ENCODE measurements at regions not wholly inside any gene's neighbourhood (a gene's known extent, or its start where the extent isn't known, plus 50 kb on each side); places are given as distances from the start of the nearest gene placed in this dataset.

DNA sequence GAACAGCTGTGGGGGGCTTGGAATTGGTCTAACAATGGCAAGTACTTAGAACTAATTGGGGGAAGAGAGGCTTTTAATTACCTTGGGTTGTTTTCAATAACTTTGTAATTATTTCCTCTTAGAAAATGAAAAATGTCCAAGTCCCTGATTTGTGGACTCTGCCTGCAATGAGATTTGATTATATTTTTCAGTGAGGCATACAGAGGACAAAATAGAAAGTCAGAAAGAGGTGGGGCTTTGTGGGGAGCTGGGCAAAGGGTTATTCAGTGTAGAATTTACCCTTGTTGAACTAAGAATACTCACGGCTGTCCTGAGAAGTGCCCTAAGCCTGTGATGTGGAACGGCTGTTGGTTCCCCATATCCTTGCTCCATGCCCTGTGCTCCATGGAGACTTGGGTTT, 153.0 kb downstream of the ICE1 start:
- no peak for DNase-seq

DNA sequence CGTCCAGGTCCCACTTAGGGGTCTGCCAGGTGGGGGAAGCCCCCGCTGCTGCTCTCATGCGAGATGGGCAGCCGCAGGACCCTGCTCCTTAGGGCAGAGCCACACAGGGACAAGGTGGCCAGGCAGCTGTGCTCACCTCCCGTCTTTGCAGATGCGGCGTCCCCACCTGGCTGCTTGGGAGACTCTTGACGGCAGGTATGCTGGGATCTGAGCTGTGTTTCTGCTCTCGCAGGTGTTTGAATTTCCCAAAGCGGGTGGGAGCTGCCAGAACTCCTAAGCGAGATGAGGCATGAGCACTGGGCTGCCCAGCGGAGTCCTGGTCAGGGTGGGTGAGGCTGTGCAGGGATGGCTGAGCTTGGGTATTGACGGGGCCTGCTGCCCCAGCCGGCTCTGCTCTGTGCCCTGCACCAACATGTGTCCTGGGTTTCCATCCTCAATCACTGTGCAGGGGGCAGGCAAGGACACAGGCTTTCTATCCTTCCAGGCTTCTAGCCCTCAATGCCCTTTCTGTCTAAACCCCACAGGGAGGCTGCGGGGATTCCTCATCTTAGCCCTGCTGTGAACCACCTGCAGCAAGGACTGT, 151.4 kb downstream of the ICE1 start:
- no peak for DNase-seq

DNA sequence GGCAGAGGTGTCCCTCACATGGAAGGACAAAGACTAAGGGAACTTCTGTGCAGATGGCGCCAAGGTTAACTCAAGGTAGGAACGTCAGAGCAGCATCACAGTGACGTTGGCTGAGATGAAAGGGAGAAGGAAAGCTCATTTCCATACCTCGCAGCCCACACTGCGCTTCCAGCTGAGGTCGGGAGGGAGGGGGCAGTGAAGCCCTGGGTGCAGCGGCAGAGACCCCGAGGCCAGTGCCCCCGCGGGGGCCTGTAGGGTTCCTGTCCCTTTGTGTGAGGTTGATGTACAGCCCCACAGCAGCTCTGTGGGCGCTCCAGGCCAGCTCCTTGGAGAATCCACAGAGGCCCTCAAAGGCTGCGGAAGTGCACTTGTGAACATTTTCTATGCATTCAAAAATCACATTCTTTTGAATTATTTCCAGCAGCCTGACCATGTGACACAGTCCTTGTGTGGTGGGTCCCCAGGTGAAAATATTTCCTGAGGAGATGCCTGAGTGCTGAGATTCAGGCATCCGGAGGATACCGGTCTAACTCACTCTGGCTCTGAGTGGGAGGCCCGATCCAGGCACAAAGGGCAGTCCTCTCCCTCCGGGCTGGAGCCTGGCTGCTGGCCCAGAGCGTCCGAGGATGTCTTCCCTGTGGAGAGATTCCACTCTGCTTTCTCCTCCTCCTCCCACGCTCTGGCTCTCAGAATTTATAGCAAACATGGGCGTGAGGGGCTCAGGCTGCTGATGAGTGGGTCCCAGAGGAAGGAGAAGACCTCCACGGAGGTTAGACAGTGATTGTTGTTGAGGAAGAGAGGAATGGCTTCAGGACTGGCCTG, 150.7 kb downstream of the ICE1 start:
- no peak for DNase-seq

DNA sequence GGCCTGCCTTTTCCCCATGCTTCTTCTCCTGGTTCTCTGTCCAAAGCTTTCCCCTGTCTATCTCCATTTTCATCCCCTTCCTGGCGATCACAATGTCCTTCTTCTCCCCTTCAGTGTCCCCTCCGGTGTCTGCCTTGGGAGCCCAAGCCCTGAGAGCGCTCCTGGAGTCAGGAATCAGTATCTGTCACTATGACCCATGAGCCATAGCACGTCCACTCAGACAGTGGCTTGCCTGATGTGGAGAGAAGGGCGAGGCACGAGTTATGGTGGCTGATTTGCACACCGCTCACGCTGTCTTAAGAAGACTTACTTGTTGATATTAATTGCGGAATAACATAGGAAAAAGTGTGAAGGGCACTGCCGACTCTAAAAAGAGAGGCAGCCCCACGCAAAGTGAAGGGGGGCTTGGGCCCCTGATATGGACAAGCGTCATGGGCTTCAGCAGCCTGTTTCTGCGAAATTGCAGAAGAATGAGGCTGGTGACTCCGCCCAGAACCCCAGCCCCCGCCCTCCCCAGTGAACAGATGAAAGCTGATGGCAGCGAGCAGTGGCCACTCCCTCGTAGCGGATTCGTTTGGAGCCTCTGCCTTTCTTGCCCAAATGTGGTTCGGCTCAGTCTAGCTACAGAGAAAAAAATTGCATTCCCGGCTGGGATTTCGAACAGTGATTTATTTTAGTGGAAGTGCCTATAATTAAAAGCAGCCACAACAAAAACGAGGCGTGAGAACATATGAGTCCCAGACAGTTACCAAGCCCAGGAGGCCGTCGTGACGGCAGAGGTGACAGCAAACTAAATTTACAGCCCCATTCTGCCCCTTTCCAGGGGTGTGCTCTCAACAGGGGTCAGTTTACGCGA, 149.8 kb downstream of the ICE1 start:
- no peak for DNase-seq

DNA sequence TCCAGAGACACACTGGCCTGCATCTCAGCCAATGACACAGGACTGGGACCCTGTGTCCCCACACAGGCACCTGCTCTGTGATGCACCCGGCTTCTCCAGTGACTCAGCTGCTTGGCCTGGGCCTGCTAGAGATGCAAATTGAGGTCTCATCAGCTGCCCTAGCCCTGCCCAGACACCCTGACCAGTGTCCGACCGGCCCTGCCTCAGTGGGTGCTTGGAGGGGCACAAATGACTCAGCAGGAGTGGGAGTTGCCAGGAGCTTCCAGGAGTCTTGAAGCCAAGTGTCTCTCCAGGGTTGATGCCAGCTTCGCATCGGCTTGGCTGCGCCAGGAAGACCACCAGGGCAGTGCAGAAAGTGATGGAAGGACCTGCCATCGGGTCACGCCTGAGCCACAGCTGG, 148.2 kb downstream of the ICE1 start:
- DNase-seq: no peak

DNA sequence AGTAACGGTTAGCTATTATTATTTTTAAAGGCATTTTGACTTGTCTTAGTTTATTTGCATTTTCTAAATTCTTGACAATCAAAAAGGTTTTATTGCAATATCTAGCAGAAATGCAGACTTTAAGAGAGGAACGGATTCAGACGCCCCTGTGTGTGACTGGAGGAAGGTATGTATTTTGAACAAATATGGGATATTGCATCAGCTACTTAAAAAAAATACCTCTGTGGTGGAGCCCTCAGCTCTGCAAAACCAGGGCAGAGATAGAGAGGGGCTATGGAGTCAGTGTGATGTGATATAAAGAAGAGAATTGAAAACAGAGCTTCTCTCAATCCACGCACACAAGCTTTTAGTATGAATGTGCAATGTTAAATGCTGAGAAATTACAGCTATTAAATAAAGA, 142.4 kb downstream of the ICE1 start:
- DNase-seq: no peak

DNA sequence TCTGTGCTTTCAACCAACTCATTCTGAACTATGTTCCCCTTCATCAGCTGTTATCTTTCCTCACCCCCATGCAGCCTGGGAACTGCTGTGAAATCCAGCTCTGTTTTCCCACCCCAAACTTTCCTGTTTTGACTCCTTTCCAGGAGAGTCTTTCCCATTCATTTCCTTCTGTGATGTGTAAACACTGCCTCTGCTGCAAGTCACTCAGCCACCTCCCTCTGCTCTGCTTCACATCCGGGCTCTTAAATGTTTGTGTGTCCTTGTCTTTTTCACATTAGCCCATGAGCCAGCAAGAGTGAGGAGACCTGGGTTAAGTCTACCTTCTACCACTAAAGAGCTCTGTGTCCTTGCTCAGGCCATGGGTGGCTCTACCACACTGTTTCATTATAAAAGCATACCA, 137.5 kb downstream of the ICE1 start:
- DNase-seq: no peak

DNA sequence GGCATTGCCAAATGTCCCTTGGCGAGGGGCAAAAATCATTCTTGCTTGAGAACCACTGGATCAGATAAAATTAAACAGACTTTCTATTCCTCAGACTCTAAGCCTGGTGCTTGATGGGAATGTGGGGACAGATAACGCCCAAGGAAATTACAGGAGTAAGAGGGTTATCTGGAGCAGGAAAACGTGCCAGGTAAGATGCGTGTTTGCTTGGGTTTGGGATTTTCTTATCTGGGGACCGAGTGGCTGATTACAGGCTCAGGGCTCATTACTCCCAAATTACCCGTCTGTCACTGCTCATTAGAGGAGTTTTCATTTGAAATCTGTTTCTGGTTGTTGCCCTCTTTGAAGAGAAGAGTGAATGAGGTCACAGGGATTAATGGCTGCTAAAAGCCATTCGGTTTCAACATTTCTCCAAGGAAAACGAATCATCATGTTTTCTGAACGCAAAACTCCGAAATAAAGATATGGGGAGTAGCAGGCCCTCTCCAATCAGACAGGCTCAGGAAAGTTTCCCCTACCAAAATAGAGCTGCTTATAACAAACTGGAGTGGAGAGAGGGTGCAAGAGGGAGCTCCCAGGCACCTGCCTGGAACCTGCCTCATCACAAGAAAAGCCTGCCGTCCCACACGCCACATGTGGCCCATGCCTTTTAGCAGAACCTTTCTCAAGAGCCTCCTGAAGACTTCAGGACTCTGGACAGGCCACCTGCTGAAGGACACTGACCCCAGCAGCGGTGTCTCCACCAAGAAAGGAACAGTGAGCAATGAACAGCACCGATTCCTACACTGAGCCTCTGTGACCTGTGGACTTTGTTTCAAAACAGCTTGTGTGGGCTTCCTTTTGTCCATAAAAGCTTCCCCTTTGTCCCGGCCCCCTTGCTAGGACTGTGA, 136.4 kb downstream of the ICE1 start:
- no peak for DNase-seq

DNA sequence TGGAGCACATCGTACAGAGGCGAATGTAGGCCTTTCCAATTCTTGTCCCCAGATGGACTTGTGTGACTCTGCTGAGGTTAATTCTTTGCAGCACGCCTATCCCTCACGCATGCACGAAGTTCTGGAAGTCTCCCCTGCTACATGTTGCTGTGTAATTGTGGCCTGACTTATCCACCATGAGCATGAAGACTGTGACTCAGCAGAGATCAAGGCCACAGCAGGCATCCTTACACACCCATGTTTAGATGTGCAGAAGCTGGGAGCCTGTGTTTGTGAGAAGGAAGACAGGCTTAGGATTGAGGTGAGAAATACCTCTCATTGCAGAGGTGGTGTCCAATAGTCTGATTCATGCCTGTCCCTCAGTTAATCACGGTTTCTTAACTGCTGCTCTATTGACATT, 135.6 kb downstream of the ICE1 start:
- DNase-seq: no peak

DNA sequence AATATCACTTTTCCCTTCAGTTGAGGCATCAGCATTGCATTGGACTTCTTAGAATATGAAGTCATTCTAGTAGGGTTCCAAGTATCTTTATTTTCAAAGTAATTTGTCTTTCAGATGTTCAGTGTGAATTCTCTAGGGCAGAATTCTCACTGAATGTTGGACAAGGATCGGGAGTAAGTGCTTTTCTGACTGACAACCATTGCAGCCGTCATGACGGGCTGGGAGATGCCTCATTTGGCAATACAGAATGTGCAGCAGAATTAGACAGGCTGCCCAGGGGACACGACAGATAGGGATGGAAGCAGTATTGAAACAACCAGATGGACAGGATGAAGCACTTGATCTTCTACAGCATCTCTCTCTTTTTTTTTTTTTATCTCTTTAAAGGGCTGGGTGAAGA, 129.0 kb downstream of the ICE1 start:
- no peak for DNase-seq

DNA sequence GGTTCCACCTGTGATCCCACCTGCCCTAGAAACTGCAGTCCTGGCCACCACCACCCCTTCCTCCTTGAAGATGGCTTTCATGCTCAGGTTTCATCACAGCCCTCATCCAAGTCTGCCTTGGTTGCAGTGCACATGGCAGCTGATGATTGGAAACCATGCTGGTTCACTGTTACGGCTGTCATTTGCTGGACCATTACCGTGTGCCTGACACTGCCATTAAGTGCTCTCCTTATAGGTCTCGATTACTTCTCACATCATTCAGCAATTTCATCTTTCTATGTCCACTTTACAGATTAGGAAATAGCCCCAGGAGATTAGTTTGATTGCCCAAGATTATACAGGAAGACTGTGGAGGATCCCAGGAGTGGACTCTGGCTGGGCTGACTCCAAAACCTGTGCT, 123.9 kb downstream of the ICE1 start:
- DNase-seq: no peak

DNA sequence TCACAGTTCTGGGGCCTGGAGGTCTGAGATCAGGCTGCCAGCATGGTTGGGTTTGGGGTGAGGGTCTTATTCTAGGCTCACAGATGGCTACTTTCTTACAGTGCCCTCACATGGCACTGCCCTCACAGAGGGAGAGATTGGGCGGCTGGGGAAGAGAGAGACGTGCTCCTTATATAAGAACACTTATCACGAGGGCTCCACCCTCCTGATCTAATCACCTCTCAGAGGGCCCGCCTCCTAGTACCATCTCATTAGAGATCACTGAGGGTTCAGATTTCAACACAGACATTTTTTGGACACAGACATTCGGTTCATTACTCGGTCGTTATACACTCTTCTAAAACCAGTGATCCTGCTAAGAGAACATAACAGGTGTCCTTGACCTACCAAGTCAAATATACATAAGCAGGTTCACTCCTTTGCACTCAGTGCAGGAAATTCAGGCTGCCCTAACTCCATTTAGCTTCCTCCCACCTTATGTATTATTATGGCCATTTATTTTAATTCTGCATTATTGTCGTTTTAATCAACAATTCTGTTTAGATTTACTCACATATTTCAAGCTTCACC, 121.7 kb downstream of the ICE1 start:
- no peak for DNase-seq

DNA sequence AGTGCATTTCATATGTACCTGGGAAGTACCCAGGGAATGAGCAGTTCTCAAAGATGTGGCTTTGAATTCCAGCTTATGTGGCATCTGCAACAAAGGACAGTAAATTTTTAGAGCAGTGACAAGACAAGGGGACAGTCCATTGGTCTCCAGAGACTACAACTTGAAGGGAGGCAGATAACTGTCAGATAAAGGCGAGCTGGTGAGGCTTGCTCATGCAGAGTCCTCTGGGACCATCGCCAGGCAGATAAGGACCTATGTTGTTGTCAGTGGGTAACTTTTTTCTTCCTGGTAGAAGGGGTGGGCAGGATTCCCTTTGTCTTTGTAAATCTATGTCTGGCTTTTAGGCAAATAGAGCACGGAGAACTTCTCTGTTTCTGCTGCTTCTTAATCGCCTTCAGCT, 120.2 kb downstream of the ICE1 start:
- no peak for DNase-seq

DNA sequence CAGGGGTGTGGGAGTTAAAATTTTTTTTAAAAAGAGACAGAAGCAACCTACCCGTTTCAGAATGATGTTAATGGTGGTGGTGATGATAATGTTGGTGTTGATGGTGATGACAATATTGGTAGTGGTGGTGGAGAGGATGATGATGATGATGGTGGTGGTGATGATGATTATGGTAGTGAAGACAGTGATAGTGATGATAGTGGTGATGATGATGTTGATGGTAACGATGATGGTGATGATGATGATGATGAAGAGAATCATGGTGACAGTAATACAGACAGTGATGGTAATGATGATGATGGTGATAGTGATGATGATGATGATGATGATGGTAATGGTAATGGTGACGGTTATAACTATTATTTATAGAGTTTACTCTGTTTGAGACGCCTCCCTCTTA, 117.6 kb downstream of the ICE1 start:
- no peak for DNase-seq

All from activated CD4-positive, CD25-positive, alpha-beta regulatory T cell (primary cell).